HG03432 (cell line): ENCODE measurements at regions not wholly inside any gene's neighbourhood (a gene's known extent, or its start where the extent isn't known, plus 50 kb on each side); places are given as distances from the start of the nearest gene placed in this dataset.
"Not testable (repeated sequence)": the region's sequence is repeated elsewhere in the genome, so short reads cannot be mapped to it uniquely, and the experiment has no call there.

Experiments
- ATAC-seq: cut with Tn5 transposase; IDR thresholded peaks from one replicate; pipeline ENCODE4 v1.9.1; 2021; ENCODE audit warnings: mild to moderate bottlenecking, moderate library complexity; ENCODE audit not compliant: unreplicated experiment

DNA sequence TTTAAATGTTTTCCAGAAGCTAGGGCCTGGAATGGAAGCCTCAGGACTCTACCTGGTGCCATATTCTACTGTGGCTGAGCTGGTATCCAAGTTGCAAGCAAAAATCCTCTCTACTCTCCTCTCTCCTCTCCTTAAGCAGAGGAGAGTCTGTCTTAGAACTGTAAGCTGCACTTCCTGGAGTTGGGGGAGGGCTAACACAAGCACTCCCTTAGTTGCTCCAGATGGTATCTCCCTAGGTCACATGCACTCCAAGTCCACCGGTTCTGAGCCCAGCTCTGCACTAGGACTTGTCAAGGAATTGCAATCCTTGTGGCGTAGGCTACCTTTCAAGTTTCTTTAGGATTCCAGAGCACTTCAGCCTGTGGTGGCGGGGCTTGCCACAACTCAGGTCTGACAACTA lies 513.9 kb upstream of the RGMB start:
- no peak for ATAC-seq

DNA sequence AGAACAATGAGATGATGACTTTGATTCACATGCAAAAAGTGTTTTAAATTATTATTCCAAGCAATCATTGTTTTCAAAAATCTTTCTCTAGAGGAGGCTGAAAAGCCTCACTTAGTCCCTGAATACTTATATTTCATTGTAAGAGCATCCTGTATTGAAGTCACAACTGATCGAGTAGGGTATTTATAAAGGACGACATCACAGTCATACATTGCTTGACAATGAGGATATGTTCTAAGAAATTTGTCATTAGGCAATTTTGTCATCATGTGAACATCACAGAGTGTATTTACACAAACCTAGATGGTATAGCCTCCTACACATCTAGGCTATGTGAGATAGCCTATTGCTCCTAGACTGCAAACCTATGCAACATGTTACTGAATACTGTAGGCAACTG lies 510.4 kb upstream of the RGMB start:
- no peak for ATAC-seq

DNA sequence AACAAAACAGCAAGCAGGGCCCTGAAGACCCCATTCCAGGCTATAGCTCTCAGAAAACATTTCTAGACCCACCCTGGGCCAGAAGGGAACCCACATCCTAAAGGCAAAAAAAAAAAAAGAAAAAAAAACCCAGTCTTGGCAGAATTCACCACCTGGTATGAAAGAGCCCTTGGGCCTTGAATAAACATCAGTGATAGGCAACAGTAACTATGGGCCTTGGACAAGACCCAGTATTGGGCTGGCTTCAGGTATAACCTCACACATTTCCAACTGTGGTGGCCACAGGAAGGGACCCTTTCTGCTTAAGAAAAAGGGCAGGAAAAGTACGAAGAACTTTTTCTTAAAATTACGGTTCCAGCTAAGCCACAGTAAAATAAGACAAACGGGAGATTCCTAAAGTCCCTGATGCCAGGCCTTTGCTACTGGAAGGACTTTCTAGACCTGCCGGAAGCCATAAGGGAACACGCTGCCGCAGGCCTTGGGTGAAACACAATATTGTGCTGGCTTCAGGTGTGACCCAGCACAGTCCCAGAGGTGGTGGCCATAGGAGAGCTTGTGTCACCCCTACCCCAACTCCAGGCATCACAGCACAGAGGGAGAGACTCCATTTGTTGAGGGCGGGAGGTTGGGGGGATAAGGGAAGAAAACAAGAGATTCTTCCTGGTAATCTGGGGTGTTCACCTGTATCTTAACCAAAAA lies 505.2 kb upstream of the RGMB start:
- no peak for ATAC-seq

DNA sequence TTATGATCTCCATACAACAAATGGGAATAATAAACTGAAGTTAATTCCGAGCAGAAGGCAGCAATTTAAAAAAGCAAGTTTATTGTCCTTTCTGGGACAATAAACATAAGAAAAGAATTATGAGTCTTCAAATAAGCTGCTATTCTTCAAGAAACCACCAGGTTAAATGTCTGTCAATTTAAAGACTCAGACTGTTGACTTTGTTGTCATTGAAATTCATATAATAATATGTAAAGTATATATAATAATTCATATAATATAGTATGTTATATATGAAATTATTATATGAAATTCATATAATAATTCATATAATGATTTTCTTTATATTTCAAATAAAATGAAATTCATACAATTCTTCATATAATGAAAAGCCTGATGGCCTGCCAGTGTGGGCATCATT lies 497.5 kb upstream of the RGMB start:
- no peak for ATAC-seq

DNA sequence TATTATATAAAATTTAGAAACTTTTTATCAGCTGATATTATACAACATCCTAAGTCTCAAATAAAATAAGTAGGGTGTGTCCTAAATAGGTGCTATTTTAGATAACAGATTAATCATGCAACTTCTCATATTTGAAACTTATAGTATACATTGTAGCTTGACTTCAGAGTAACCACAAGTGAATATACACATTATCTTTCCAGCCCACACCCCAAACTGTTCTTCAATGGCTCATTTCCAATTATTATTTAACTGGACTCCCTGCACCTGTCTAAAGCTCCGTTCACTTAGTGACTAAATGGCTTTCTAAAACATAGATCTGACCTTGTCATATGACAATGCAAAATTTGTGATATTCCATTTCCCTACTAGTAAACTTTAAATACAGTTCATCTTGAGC lies 490.9 kb upstream of the RGMB start:
- no peak for ATAC-seq

DNA sequence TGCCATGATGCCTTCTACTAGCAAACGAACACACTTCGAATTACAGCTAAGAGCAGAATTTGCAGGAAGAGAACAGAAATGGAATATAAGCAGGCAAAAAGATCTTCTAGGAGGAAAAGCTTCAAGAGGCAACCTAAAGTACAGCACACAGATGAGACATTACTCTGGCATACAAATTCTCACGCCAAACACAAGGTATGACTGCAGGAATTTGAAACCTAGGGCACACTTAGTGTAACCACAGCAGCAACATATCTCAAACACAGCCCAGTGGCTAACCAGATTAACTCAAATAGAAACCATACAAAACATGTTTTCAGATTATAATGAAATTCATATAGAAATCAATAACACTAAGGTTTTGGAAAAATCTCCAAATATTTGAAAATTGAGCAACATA lies 481.0 kb upstream of the RGMB start:
- ATAC-seq = no peak

DNA sequence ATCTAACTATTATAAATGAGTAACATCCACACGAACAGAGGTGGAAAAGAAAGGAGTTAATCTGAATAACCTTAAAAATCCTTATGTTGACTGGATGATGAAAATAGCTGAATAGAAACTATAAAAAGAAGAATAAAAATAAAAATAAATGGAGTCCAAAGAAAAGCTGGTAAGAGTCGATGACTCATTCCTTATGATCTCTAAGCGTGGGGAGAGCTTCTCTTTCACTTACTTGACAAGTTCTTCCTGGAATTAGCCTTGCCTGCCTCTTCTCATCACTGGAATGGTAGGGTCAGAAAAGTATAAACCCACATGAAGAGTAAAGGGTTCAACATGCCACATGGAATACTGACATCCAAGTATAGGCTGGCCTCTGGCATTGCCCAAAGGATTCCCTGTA lies 477.0 kb upstream of the RGMB start:
- ATAC-seq = no peak

GRCh38 chr5:98299435-98299834 lies 474.0 kb upstream of the RGMB start:
- ATAC-seq = no peak

- ATAC-seq = no peak
Observed at GRCh38 chr5:98301547-98301946, 471.9 kb upstream of the RGMB start.

DNA sequence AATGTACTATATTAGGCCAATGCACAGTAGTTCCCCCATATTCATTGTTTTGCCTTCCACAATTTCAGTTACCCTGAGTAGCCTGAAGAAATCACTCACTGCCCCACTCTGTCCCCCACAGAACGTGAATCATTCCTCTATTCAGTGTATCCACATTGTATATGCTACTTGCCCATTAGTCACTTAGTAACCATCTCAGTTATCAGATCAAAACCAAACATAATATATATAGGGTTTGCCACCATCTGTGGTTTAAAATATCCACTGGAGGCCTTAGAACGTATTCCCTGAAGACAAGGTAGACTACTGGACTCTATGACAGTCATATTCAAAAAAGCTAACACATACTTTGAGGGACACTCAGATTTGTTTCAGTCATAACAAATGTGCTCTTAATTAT lies 465.7 kb upstream of the RGMB start:
- no peak for ATAC-seq

GRCh38 chr5:98308231-98308630 lies 465.2 kb upstream of the RGMB start:
- no peak for ATAC-seq

- ATAC-seq = no peak
Observed at GRCh38 chr5:98308960-98309359, 464.5 kb upstream of the RGMB start.

DNA sequence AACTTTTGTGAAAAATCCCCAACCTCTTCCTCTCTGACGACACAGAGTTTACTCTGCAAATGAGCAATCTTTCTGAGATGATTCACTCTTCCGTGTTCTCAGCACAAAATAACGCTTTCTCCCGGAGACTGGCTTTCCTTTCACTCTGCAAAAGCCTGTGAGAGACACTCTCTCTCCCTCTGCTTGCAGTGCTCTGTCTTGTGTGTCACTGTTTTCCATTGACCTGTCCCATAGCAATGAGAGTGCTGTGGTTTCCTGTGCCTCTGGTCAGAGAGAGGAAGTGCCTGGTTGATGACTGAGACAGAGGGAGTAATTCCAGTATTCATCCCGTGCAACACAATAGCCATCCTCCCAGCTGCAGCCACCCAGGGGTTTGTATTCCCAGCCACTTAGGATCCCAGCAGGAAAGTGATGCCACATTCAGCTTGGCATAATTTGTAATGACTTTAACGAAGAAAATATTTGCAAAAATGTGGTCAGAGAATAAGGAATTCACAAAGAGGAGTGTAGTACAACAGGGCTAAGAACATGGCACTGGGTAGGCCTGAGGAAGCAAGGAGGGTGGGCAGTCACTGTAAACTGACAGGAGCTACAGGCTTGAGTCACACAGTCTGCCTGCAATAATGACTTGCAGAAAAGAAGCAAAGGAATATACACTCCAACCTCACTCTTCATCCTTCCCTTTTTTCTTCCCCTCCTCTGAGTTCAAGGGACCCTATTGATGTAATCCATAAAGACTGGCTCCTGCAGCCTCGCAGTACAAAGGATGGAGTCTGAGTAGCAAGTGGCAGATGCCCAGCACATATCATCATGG lies 463.5 kb upstream of the RGMB start:
- ATAC-seq = peak; percentile 87

DNA sequence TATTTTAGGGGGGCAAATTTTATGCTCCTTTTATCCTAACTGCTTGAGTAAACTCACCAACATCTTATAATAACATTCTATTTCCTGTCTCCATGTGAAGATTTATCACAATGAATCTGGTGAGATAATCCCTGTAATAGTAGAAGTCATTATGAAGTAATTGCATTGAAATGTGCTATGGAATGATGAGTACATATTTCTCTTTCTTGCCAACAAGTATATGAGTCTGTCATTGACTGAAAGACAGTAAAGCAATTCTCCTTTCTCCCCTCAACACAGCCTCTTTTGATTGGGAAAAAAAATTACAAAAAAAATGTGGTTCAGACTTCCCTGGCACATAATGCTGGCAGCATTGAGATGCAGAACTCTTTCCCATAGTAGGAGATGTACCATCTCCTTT lies 459.2 kb upstream of the RGMB start:
- ATAC-seq = no peak

GRCh38 chr5:98318386-98318785 lies 455.1 kb upstream of the RGMB start:
- ATAC-seq = no peak

- ATAC-seq = no peak
Observed at GRCh38 chr5:98319299-98320011, 454.0 kb upstream of the RGMB start.

GRCh38 chr5:98320343-98320742 lies 453.1 kb upstream of the RGMB start:
- no peak for ATAC-seq

GRCh38 chr5:98321361-98321760 lies 452.1 kb upstream of the RGMB start:
- no peak for ATAC-seq

GRCh38 chr5:98325187-98325586 lies 448.3 kb upstream of the RGMB start:
- ATAC-seq = not testable (repeated sequence)

DNA sequence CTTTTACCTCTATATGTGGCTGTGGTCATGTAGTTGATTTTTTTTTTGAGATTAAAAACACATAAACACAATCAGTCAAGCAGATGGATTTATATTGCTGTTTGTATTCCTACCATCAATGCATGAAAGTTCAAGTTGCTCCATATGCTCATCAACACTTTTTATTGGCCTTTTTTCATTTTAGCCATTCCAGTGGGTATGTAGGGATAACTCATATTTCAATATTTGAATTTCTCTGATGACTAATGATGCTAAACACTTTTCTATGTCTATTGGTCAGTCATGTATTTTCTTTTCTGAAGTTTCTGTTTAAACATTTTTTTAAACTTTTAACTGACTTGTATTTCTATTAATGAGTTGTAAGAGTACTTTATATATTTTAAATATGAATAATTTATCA lies 445.4 kb upstream of the RGMB start:
- ATAC-seq = no peak

DNA sequence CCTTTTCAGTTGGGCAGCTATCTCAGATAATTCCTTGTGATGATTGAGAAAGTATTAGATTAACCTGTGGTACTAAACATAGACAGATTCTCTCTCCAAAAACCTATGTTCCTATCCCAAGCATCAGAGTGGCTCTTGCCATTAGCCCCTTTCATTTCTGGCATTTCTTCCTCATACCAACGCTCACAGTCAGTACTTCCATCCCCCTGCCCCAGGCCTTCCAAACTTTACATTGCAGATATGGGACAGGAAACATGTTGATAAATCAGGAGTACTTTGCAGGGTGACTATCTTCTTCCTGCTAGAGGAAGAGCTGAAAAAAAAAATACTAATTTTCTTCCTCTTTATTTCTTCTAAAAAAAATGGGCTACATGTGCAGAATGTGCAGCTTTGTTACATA lies 442.6 kb upstream of the RGMB start:
- ATAC-seq = no peak

DNA sequence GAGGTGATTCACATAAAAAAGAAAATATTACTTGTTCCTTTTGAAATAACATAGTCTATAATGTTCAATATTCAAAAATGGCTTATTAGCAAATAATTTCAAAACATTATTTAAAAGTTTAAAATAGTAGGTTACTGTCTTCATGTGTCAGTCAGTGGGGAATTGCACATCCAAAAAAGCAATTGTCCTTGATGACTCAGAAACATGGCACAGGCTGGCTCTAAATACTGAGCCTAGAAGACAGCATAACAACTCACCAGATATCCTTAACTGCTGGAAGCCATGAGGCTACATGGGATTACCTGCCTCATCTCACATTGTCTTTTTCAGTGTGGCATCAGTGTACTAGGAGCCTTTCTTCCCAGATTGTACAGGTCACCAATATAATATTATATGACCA lies 439.5 kb upstream of the RGMB start:
- ATAC-seq = no peak
